PFSK-1 (cell line): ENCODE measurements at regions not wholly inside any gene's neighbourhood (a gene's known extent, or its start where the extent isn't known, plus 50 kb on each side); places are given as distances from the start of the nearest gene placed in this dataset.

Experiments used
- FOXP2 ChIP-seq: optimal IDR thresholded peaks from 2 replicates; pipeline ENCODE3; 2011; ENCODE audit warnings: borderline replicate concordance, control low read depth, inconsistent platforms; ENCODE audit not compliant: insufficient read depth; ENCODE audit errors: extremely low read length, extremely low read depth
- POLR2AphosphoS5 ChIP-seq: IDR thresholded peaks from 2 replicates; pipeline ENCODE4 v1.6.1; 2012; ENCODE audit warnings: low read depth, mild to moderate bottlenecking, control low read depth, low read length, moderate library complexity
- REST ChIP-seq, 2 experiments: IDR thresholded peaks; 2 replicates each; pipeline versions ENCODE4 v1.6.1 to v1.8.0; 2011 to 2012; ENCODE audit warnings: low read depth in 2 of 2, low read length in 2 of 2, control low read depth in 1 of 2, inconsistent platforms in 1 of 2, mild to moderate bottlenecking in 1 of 2, moderate library complexity in 1 of 2; ENCODE audit not compliant: insufficient read depth in 1 of 2
- SIN3A ChIP-seq: IDR thresholded peaks from 2 replicates; pipeline ENCODE4 v1.6.1; 2012; ENCODE audit warnings: mild to moderate bottlenecking, low read length, moderate library complexity, borderline replicate concordance; ENCODE audit not compliant: insufficient read depth
- TAF1 ChIP-seq: IDR thresholded peaks from 2 replicates; pipeline ENCODE4 v1.6.1; 2012; ENCODE audit warnings: low read length, control low read depth, borderline replicate concordance; ENCODE audit not compliant: insufficient read depth

- TF ChIP-seq TAF1 (no peak), POLR2AphosphoS5 (no peak), REST (IDR thresholded peaks at IDR 0.05; ENCODE audit: insufficient read depth in 1 of 2, low read depth in 2 of 2, low read length in 2 of 2) (no peak), SIN3A (no peak), FOXP2 (no peak)
Measured at GRCh38 chr3:16108424-16108823, 66.1 kb upstream of the GALNT15 start.

- TF ChIP-seq SIN3A (no peak), TAF1 (no peak), POLR2AphosphoS5 (no peak), REST (IDR thresholded peaks at IDR 0.05; ENCODE audit: insufficient read depth in 1 of 2, low read depth in 2 of 2, low read length in 2 of 2) (no peak), FOXP2 (no peak)
Measured at GRCh38 chr3:16109929-16110328, 64.6 kb upstream of the GALNT15 start.

GRCh38 chr3:16112910-16113504 is 61.5 kb upstream of the GALNT15 start:
- TF ChIP-seq SIN3A: no peak
- no peak for TF ChIP-seq POLR2AphosphoS5
- no peak for TF ChIP-seq TAF1
- TF ChIP-seq FOXP2: no peak
- TF ChIP-seq REST (IDR thresholded peaks at IDR 0.05; ENCODE audit: insufficient read depth in 1 of 2, low read depth in 2 of 2, low read length in 2 of 2): no peak

- no peak for TF ChIP-seq SIN3A
- no peak for TF ChIP-seq REST (IDR thresholded peaks at IDR 0.05; ENCODE audit: insufficient read depth in 1 of 2, low read depth in 2 of 2, low read length in 2 of 2)
- no peak for TF ChIP-seq FOXP2
- TF ChIP-seq POLR2AphosphoS5: no peak
- no peak for TF ChIP-seq TAF1
Measured at GRCh38 chr3:16113704-16114103, 60.8 kb upstream of the GALNT15 start.
